SU-DHL-6 (cell line): ENCODE measurements at regions not wholly inside any gene's neighbourhood (a gene's known extent, or its start where the extent isn't known, plus 50 kb on each side); places are given as distances from the start of the nearest gene placed in this dataset.

ENCODE experiments used
- H2AFZ ChIP-seq: fragments of 200-600 bp; sonication (generic); 2 replicates; pipeline ENCODE4 v1.6.1; 2014; ENCODE audit warnings: low read depth, mild to moderate bottlenecking, moderate library complexity, mixed read lengths, antibody characterized with exemption, low read length; ENCODE audit not compliant: severe bottlenecking
- H3F3A ChIP-seq: fragments of 200-600 bp; shearing (Covaris generic); 2 replicates; pipeline ENCODE4 v1.6.0; 2016; ENCODE audit warnings: antibody characterized with exemption, mild to moderate bottlenecking; ENCODE audit not compliant: insufficient read depth
- H3K27ac ChIP-seq: fragments of 200-600 bp; sonication (generic); 2 replicates; pipeline ENCODE4 v1.5.1; 2016; ENCODE audit warnings: low read depth, mild to moderate bottlenecking, low read length, moderate library complexity, mixed read lengths
- H3K27me3 ChIP-seq: fragments of 200-600 bp; sonication (generic), shearing (Covaris generic); 2 replicates; pipeline ENCODE4 v1.6.0; 2014; ENCODE audit warnings: mild to moderate bottlenecking, low read length
- H3K36me3 ChIP-seq: fragments of 200-600 bp; sonication (generic); 2 replicates; pipeline ENCODE4 v1.6.1; 2014; ENCODE audit warnings: mild to moderate bottlenecking, low read length, mixed read lengths
- H3K4me2 ChIP-seq: fragments of 300-600, 200-600 bp; shearing (Covaris generic), sonication (generic); 2 replicates; pipeline ENCODE4 v1.6.0; 2014; ENCODE audit warnings: low read length, low read depth, mild to moderate bottlenecking; ENCODE audit not compliant: poor library complexity, severe bottlenecking
- H3K4me3 ChIP-seq: fragments of 200-600 bp; sonication (generic); 2 replicates; pipeline ENCODE4 v1.5.1; 2014; ENCODE audit warnings: antibody characterized with exemption, low read length, mild to moderate bottlenecking, mixed read lengths; ENCODE audit not compliant: insufficient read depth, poor library complexity, severe bottlenecking
- H3K79me2 ChIP-seq: fragments of 200-600 bp; sonication (generic); 2 replicates; pipeline ENCODE4 v1.6.1; 2014; ENCODE audit warnings: mild to moderate bottlenecking, low read length, moderate library complexity; ENCODE audit not compliant: insufficient read depth
- H3K9ac ChIP-seq: fragments of 200-600 bp; sonication (generic); 2 replicates; pipeline ENCODE4 v1.7.0; 2014; ENCODE audit warnings: mild to moderate bottlenecking, low read length
- H3K9me2 ChIP-seq: fragments of 200-600 bp; sonication (generic); replicated peaks from 2 replicates; pipeline ENCODE4 v1.6.1; 2014; ENCODE audit warnings: low read length; ENCODE audit not compliant: insufficient read depth
- H3K9me3 ChIP-seq: fragments of 200-600 bp; sonication (generic); 2 replicates; pipeline ENCODE4 v1.6.1; 2014; ENCODE audit warnings: low read length, mixed read lengths; ENCODE audit not compliant: insufficient read depth
- H4K20me1 ChIP-seq: fragments of 200-600 bp; sonication (generic); 2 replicates; pipeline ENCODE4 v1.6.1; 2014; ENCODE audit warnings: low read depth, mild to moderate bottlenecking, antibody characterized with exemption, low read length, moderate library complexity, mixed read lengths
- EZH2phosphoT487 ChIP-seq: fragments of 200-600 bp; sonication (generic), shearing (Covaris generic); conservative IDR thresholded peaks from 2 replicates; pipeline ENCODE4 v1.6.1; 2018; ENCODE audit warnings: mild to moderate bottlenecking, antibody characterized with exemption, low read length, moderate library complexity, mixed read lengths
- TF ChIP-seq, protein P1 (sequence below): fragments of 200-600 bp; sonication (generic); IDR thresholded peaks from one replicate; pipeline ENCODE4 v1.5.1; 2017; ENCODE audit warnings: antibody characterized with exemption, mild to moderate bottlenecking, low read length, moderate library complexity; ENCODE audit not compliant: insufficient read depth, poor library complexity, severe bottlenecking

DNA sequence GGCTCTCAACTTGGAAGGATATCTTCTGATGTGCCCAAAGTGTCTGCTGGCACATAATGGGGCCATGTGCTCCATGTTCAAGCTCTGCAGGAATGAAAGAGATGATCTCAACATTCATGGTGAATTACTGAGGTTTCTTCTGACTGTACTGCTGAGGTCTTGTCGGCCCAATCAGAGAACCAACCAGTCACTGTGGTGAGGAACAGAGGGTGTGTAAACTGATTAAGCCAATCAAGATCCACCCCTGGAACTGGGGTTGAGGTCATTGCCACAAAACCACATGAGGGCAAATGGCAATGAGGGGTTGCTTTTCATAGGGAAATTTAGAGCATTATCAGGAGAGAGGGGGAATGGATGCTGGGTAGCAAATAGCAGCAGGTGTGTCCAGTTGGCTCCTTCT, 152.3 kb upstream of the RAG2 start:
- Histone ChIP-seq H3K27me3 (no peaks in the 10 kb centered on the region), H3K4me2 (no peak overlapping the region), H3K9me2 (no peaks in the 10 kb centered on the region), H3K27ac (no peak overlapping the region), H3K4me3 (no peak overlapping the region), H4K20me1 (no peaks in the 10 kb centered on the region), H3K9me3 (no peaks in the 10 kb centered on the region), H3K36me3 (no peaks in the 10 kb centered on the region), H3F3A (no peaks in the 10 kb centered on the region), H2AFZ (no peak overlapping the region), H3K9ac (no peak overlapping the region), H3K79me2 (no peaks in the 10 kb centered on the region)
- TF ChIP-seq, protein P1, sequence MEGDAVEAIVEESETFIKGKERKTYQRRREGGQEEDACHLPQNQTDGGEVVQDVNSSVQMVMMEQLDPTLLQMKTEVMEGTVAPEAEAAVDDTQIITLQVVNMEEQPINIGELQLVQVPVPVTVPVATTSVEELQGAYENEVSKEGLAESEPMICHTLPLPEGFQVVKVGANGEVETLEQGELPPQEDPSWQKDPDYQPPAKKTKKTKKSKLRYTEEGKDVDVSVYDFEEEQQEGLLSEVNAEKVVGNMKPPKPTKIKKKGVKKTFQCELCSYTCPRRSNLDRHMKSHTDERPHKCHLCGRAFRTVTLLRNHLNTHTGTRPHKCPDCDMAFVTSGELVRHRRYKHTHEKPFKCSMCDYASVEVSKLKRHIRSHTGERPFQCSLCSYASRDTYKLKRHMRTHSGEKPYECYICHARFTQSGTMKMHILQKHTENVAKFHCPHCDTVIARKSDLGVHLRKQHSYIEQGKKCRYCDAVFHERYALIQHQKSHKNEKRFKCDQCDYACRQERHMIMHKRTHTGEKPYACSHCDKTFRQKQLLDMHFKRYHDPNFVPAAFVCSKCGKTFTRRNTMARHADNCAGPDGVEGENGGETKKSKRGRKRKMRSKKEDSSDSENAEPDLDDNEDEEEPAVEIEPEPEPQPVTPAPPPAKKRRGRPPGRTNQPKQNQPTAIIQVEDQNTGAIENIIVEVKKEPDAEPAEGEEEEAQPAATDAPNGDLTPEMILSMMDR, result no peak
- TF ChIP-seq EZH2phosphoT487, result no peak

DNA sequence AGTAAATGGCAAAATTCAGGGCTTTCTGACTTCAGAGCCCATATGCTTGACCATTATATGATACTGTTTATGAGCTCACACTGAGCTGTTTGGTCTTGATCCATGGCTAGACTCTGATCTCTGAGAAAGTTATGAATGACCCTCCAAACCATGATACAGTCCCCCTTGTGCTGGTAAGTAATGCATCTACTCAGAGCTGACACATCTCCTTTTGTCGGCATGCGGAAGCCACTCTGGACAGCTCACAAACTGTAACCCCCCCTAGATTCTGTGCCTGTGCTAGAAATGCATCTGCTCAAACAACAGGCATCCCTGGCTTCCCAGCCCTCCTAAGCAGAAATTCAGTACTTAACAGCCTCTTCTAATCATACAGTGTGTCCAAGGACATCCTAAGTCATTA, 150.8 kb upstream of the RAG2 start:
- Histone ChIP-seq H3K4me2 (no peak overlapping the region), H3K9me2 (no peaks in the 10 kb centered on the region), H3K9ac (no peak overlapping the region), H3F3A (no peaks in the 10 kb centered on the region), H3K9me3 (no peaks in the 10 kb centered on the region), H3K27me3 (no peaks in the 10 kb centered on the region), H3K36me3 (no peaks in the 10 kb centered on the region), H3K27ac (no peak overlapping the region), H3K79me2 (no peaks in the 10 kb centered on the region), H3K4me3 (no peak overlapping the region), H4K20me1 (no peaks in the 10 kb centered on the region), H2AFZ (no peak overlapping the region)
- TF ChIP-seq, protein P1, result no peak
- no peak for TF ChIP-seq EZH2phosphoT487

DNA sequence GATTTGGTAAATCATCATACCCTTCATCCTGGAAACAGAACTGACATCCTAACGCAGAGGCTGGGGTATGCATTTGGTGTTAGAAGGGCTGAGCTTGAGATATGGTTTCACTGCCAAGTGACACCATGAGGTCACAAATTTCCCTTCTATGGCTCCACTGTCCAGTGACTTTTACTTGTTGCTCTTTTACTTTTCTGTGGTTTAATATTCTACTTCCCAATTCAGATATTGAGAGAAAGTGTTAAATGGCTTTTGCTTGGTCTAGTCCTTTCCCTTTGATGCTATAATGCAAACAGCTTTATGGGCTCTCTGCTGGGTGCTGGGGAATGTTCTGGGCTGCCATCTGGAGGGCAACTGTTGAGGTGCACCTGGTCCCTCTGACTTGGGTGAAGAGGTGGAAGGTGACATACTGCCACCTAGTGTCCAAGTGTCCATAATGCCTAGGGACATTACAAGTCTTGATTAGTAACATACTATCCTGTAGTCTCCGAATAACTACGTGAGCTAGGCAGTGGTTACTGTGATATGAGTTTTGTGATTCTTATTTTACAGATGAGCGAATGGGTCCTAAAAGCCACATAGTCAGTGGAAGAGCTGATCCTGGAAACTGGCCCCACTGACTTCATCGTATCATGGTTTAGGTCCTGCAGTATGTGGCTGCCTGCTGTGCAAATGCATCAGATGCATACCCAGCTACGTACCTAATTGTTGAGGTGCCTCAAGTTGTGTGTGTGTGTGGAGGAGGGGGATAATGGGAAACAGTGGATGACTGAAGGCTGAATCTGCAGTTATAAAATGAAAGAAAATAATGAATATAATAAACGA, 149.1 kb upstream of the RAG2 start:
- Histone ChIP-seq H3K9me2 (no peaks in the 10 kb centered on the region), H3K27ac (no peak overlapping the region), H3K36me3 (no peaks in the 10 kb centered on the region), H3K4me2 (no peak overlapping the region), H3K79me2 (no peaks in the 10 kb centered on the region), H3K27me3 (no peaks in the 10 kb centered on the region), H3K9me3 (no peaks in the 10 kb centered on the region), H3K9ac (no peak overlapping the region), H3F3A (no peaks in the 10 kb centered on the region), H3K4me3 (no peak overlapping the region), H2AFZ (no peak overlapping the region), H4K20me1 (no peaks in the 10 kb centered on the region)
- TF ChIP-seq, protein P1, result peak; percentile 97
- no peak for TF ChIP-seq EZH2phosphoT487
